ENCODE measurements at regions not wholly inside any gene's neighbourhood (a gene's known extent, or its start where the extent isn't known, plus 50 kb on each side); places are given as distances from the start of the nearest gene placed in this dataset.

DNA sequence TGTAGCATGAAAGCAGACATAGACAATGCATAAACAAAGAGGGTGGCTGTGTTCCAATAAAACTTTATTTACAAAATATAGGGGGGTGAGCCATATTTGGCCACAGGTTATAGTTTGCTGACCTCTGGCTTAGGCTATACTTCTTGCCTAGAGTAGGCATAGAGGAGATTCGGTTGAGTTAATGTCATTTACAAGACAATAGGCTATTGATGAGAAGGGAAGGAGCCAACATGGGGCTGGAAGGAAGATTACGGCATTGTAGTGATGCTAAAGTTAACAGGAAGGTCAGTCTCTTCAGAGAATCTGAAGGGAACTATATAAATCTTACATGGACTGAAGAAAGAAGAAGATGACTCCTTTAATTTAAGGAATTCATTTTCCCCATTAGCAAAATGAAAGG, 463.5 kb downstream of the HTR7 start:
- Histone ChIP-seq H3K27ac (ENCODE audit: low read depth in 1 of 2, low read length in 1 of 2) (no peak overlapping the region), H3K4me3 (no peak overlapping the region), H3K9me3 (ENCODE audit: control insufficient read depth in 4 of 4, insufficient read depth in 3 of 4, low read length in 3 of 4) (no peaks in the 10 kb centered on the region), H3K9ac (ENCODE audit: insufficient read depth in 1 of 2, low read length in 2 of 2) (no peak overlapping the region), H3K27me3 (ENCODE audit: control insufficient read depth in 3 of 3, insufficient read depth in 3 of 3, low read length in 2 of 3) (peaks cover 0 to 2% (median 0%) of the 10 kb centered on the region in 3 donors), H3K4me1 (ENCODE audit: control insufficient read depth in 5 of 5, insufficient read depth in 5 of 5, low read length in 5 of 5) (no peaks in the 10 kb centered on the region), H3K36me3 (ENCODE audit: control insufficient read depth in 4 of 4, insufficient read depth in 4 of 4, low read length in 4 of 4) (no peaks in the 10 kb centered on the region)
- TF ChIP-seq, protein P1, sequence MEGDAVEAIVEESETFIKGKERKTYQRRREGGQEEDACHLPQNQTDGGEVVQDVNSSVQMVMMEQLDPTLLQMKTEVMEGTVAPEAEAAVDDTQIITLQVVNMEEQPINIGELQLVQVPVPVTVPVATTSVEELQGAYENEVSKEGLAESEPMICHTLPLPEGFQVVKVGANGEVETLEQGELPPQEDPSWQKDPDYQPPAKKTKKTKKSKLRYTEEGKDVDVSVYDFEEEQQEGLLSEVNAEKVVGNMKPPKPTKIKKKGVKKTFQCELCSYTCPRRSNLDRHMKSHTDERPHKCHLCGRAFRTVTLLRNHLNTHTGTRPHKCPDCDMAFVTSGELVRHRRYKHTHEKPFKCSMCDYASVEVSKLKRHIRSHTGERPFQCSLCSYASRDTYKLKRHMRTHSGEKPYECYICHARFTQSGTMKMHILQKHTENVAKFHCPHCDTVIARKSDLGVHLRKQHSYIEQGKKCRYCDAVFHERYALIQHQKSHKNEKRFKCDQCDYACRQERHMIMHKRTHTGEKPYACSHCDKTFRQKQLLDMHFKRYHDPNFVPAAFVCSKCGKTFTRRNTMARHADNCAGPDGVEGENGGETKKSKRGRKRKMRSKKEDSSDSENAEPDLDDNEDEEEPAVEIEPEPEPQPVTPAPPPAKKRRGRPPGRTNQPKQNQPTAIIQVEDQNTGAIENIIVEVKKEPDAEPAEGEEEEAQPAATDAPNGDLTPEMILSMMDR (IDR thresholded peaks at IDR 0.05; ENCODE audit: control extremely low read depth, extremely low read depth) = no peak
- DNase-seq (no peak), ATAC-seq (ENCODE audit: insufficient read depth, low FRiP score) (no peak)
- 58% methylated on average over 2 of the region's 2 CpGs for WGBS, 2 donors

DNA sequence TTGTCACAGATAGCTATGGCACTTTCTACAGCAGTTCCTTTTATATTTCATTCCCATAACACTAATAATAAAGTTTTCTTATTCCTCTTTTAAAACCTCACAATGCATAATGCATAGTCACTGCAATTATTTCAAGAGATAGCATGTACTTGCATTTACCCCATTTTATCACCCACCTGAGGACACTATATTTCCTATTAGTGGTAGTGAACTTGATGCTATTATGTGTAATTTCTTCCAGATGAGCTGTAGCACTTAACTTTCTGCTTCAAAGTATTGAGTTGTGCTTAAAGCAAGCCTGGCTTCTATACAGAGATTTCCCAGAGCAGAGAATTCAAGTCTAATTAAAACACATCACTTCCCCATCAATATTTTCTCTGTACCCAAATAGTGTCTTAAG, 461.1 kb downstream of the HTR7 start:
- DNase-seq (no peak), ATAC-seq (ENCODE audit: insufficient read depth, low FRiP score) (no peak)
- H3K4me1 ChIP-seq (ENCODE audit: control insufficient read depth in 5 of 5, insufficient read depth in 5 of 5, low read length in 5 of 5) = no peaks in the 10 kb centered on the region
- no peaks in the 10 kb centered on the region for H3K36me3 ChIP-seq (ENCODE audit: control insufficient read depth in 4 of 4, insufficient read depth in 4 of 4, low read length in 4 of 4)
- no peak overlapping the region for H3K9ac ChIP-seq (ENCODE audit: insufficient read depth in 1 of 2, low read length in 2 of 2)
- peaks cover 0 to 2% (median 0%) of the 10 kb centered on the region in 3 donors for H3K27me3 ChIP-seq (ENCODE audit: control insufficient read depth in 3 of 3, insufficient read depth in 3 of 3, low read length in 2 of 3)
- H3K27ac ChIP-seq (ENCODE audit: low read depth in 1 of 2, low read length in 1 of 2) = no peak overlapping the region
- H3K9me3 ChIP-seq (ENCODE audit: control insufficient read depth in 4 of 4, insufficient read depth in 3 of 4, low read length in 3 of 4) = no peaks in the 10 kb centered on the region
- TF ChIP-seq, protein P1 (IDR thresholded peaks at IDR 0.05; ENCODE audit: control extremely low read depth, extremely low read depth) = no peak
- H3K4me3 ChIP-seq = no peak overlapping the region

DNA sequence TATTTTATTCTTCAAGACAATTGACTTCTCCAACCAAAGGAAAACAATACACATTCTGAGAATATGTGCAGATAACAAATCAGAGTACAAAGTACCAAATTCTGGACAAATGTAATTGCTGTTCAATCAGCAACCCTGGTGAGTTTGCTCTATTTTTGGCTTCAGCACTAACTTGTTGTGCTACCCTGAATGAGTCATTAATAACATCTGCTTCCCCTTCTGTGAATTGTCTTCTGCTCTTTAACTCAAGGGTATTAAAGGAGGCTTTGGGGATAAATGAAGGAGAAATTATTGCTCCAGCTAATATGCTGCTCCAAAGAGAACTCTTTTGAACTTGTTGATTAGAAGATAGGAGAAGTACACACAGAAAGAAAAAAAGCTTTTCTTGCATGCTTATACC, 459.3 kb downstream of the HTR7 start:
- Histone ChIP-seq H3K4me3 (no peak overlapping the region), H3K36me3 (ENCODE audit: control insufficient read depth in 4 of 4, insufficient read depth in 4 of 4, low read length in 4 of 4) (no peaks in the 10 kb centered on the region), H3K27me3 (ENCODE audit: control insufficient read depth in 3 of 3, insufficient read depth in 3 of 3, low read length in 2 of 3) (no peaks in the 10 kb centered on the region), H3K9me3 (ENCODE audit: control insufficient read depth in 4 of 4, insufficient read depth in 3 of 4, low read length in 3 of 4) (no peaks in the 10 kb centered on the region), H3K27ac (ENCODE audit: low read depth in 1 of 2, low read length in 1 of 2) (no peak overlapping the region), H3K9ac (ENCODE audit: insufficient read depth in 1 of 2, low read length in 2 of 2) (no peak overlapping the region), H3K4me1 (ENCODE audit: control insufficient read depth in 5 of 5, insufficient read depth in 5 of 5, low read length in 5 of 5) (no peaks in the 10 kb centered on the region)
- ATAC-seq (ENCODE audit: insufficient read depth, low FRiP score) = no peak
- TF ChIP-seq, protein P1 (IDR thresholded peaks at IDR 0.05; ENCODE audit: control extremely low read depth, extremely low read depth) = no peak
- DNase-seq = no peak

DNA sequence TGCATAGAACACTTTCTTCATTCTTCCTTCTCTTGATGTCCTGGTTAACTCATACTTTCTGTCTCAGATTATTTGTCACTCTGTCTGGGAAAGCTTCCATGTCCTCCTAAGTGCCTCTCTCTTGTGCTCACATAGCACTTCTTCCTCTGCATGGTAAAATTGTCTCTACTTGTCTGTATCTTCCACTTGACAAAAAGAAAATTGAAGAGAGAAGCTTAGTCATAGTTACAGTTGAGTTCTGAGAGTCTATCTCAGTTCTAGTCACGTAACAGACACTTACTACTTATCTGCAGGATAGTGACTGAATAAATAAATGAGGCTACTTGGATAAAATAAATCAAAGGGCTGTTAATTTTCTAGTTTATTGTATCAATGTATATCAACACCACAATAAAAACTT, 458.1 kb downstream of the HTR7 start:
- no peak overlapping the region for H3K9ac ChIP-seq (ENCODE audit: insufficient read depth in 1 of 2, low read length in 2 of 2)
- H3K4me1 ChIP-seq (ENCODE audit: control insufficient read depth in 5 of 5, insufficient read depth in 5 of 5, low read length in 5 of 5) = no peaks in the 10 kb centered on the region
- H3K27ac ChIP-seq (ENCODE audit: low read depth in 1 of 2, low read length in 1 of 2) = no peak overlapping the region
- TF ChIP-seq, protein P1 (IDR thresholded peaks at IDR 0.05; ENCODE audit: control extremely low read depth, extremely low read depth) = no peak
- 80 to 82% methylated on average over 1 of the region's 1 CpG for WGBS, 2 donors
- H3K4me3 ChIP-seq = no peak overlapping the region
- no peak for ATAC-seq (ENCODE audit: insufficient read depth, low FRiP score)
- H3K27me3 ChIP-seq (ENCODE audit: control insufficient read depth in 3 of 3, insufficient read depth in 3 of 3, low read length in 2 of 3) = no peaks in the 10 kb centered on the region
- no peaks in the 10 kb centered on the region for H3K36me3 ChIP-seq (ENCODE audit: control insufficient read depth in 4 of 4, insufficient read depth in 4 of 4, low read length in 4 of 4)
- no peaks in the 10 kb centered on the region for H3K9me3 ChIP-seq (ENCODE audit: control insufficient read depth in 4 of 4, insufficient read depth in 3 of 4, low read length in 3 of 4)
- DNase-seq = no peak
